Frontal cortex (tissue), 3 donors: ENCODE measurements at regions not wholly inside any gene's neighbourhood (a gene's known extent, or its start where the extent isn't known, plus 50 kb on each side); places are given as distances from the start of the nearest gene placed in this dataset.
A peak's percentile ranks its signal among the peaks of the same experiment; 100 is the strongest.

Experiments
- DNase-seq, 2 donors: peaks; one replicate each; pipeline ENCODE4 v3.0.0; 2012; ENCODE audit warnings: low spot score in 2 of 2
- FAIRE-seq: peaks from 2 replicates; lab custom pipeline; 2012; peaks lifted over from hg19 to GRCh38; lab: Jason Lieb, UNC
- donor health status: control.
- donor health status: control.
- donor health status: control.

DNA sequence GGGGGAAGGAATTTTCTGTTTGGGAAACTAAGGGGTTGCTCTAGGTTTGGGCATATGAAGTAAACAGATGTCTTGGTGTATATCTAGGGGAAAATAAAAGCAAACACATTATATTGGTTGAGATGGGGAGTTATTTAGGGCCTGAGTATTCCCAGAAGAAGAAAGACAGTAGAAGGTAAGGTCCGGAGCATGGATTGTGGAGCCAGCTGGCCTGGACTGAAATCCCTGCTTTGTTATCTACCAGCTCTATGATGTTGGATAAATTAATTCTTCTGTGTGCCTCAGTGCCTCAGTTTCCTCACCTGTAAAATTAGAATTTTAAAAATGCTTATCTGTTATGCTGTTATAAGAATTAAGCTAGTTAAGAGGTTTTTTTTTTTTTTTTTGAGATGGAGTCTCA is 272.3 kb upstream of the RPS6KA3 start:
- DNase-seq = no peak
- FAIRE-seq = no peak

- FAIRE-seq = no peak
- DNase-seq = no peak
These were observed 265.0 kb upstream of the RPS6KA3 start for GRCh38 chrX:20531667-20532066.

DNA sequence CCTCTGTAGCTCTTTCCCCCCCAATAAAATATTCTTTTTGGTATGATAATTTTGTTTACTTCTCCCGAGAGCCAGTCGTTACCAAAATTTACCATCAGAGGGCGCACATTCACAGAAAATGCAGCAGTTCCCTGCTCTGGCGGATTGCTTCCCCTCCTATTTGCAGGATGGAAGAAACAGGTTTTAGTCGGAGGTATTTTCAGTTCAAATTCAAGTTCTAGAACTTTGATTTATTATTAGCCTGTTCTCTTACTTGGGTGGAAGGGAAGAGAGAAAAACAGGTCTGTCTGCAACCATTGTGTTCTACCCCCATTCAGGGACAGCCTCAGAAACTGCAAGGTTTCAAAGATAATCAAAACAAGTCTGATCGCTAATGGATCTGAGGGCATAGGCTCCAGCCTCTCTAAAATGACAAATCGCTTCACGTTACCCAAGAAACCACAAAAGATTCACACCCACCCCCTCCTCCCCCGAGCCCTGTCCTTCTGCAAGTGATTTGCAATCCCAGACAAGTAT is 263.8 kb upstream of the RPS6KA3 start:
- DNase-seq = peak in 1 of 2 donors; percentile 8
- FAIRE-seq = peak; percentile 54

DNA sequence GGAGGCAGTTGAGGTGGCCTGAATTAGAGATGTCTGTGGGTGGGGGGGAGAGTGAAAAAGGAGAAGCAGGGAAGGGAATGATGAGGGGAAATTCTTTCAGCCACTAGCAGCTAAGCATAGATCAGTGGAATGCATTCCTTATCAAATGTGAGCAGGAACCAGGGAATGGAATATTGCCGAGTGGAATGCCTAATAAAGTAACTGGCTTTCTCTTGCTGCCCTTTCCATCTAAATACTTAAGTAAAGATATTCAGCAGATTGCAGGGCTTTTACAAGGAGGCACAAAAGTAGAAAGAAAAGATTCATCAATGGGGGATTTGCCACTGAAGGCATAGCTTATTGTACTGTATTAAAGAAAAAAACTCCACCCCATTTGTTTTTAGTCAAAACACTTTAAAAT is 263.0 kb upstream of the RPS6KA3 start:
- no peak for FAIRE-seq
- no peak for DNase-seq

DNA sequence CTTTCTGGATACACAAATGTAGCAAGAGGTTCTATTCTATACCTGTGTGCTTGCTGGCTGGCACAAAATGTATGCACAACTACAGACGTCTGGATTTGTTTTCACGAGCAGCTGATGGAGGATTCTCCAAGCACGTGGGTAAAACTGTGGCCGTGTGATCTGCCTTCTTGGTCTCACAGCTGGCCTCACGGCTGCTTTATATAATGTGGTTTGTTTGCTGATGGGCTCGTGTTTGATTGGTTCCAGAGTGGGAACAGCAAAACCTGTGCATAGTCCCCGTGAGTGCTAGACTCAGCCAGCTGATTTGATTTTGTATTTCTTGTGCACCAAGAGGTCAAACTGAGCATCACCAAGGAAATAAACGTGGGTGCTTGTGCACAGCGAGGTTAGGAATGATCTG is 262.6 kb upstream of the RPS6KA3 start:
- DNase-seq (no peak), FAIRE-seq (no peak)

DNA sequence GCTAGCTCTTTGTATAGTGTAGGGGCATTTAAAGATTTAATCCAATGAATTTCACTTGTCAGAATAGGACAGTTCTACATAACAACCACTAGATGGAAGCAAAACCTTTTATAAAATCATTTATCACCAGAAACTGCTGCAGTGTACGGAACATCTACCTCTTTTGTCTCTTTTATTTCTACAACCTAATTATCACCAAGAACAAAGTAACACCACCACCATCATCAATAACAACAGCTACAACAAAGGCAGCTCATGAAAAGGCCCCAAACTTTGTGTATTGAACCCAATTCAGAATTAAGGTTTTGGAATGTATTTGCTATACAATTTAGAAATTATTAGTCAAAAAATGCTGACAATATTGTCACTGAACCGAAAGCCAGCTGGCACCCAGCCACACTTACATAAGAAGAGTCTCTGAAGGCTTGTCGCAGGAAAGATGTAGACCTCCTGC is 260.9 kb upstream of the RPS6KA3 start:
- FAIRE-seq (peak; percentile 98), DNase-seq (peak in 1 of 2 donors; percentile 10)

DNA sequence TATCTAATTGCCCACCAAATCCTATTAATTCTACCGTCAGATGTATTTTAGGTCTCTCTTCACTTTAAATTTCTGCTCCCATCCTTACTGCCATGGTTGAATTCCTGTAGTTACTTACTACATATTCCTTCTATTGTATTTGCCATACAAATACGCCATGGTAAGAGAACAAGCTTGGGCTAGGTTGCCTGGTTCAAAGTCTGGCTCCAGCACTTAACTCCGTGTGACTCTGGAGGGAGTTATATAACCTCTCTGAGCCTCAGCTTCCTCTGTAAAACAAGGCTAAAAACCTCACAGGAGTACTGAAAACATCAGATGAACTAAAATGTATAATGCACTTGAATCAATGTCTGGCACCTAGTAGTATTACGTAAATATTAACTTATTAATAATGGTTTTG is 260.3 kb upstream of the RPS6KA3 start:
- FAIRE-seq = no peak
- DNase-seq = no peak

GRCh38 chrX:20523626-20524312 is 257.1 kb upstream of the RPS6KA3 start:
- FAIRE-seq = no peak
- no peak for DNase-seq

- no peak for DNase-seq
- no peak for FAIRE-seq
These were observed 255.7 kb upstream of the RPS6KA3 start for GRCh38 chrX:20522420-20522819.

DNA sequence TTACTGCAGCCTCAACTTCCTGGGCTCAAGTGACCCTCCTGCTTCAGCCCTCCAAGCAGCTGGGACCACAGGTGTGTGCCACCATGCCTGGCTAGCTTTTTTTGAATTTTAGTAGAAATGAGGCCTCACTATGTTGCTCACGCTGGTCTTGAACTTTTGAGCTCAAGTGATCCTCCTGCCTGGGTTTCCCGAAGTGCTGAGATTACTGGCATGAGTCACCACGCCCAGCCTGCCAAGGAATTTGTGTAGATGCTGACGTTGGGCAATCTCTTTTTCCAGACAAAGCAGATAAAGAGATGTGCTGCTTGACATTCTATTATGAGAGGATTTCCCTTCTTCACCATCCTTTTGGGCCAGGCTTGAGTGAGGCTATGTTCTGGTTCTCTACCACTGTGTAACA is 254.5 kb upstream of the RPS6KA3 start:
- FAIRE-seq (no peak), DNase-seq (no peak)

DNA sequence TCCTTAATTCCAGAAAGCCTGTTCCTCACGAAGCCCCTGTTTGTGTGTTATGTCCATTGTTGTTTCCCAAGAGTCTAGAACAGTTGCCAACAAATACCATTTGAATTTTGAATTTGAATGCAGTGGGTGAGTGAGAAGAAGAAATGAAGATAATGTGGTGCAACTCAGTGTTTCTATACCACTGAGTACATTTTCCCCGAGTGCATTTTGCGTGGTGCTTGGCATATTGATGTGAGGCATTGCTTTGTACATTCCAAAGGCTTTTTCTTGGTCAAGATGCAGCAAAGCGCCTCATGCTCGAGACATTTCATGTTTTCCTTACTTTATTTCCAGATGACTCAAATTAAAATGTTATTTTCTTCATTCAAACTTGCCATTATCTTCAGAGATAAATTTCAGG is 253.1 kb upstream of the RPS6KA3 start:
- no peak for DNase-seq
- FAIRE-seq = no peak

DNA sequence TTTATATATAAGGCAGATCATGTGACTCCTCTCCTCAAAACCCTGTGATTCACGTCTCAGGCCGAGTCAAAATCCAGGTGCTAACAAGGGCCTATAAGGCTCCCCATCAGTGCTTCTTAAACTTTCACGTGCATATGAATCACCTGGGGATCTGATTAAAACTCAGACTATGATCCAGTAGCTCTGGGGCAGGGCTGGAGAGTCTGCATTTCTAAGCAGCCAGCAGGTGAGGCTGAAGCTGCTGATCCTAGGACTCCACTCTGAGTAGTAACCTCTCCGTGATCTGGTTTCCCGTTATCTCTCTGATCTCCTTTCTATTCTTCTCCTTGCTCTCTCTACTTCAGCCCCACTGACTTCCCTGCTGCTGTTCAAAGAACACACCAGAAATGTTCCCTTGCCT is 252.4 kb upstream of the RPS6KA3 start:
- FAIRE-seq = no peak
- DNase-seq = no peak

GRCh38 chrX:20517565-20517964 is 250.9 kb upstream of the RPS6KA3 start:
- DNase-seq (no peak), FAIRE-seq (no peak)

- FAIRE-seq = no peak
- no peak for DNase-seq
These were observed 249.2 kb upstream of the RPS6KA3 start for GRCh38 chrX:20515841-20516461.

GRCh38 chrX:20514358-20514757 is 247.6 kb upstream of the RPS6KA3 start:
- FAIRE-seq = no peak
- DNase-seq = no peak

- DNase-seq (no peak), FAIRE-seq (no peak)
These were observed 246.5 kb upstream of the RPS6KA3 start for GRCh38 chrX:20513185-20513584.

DNA sequence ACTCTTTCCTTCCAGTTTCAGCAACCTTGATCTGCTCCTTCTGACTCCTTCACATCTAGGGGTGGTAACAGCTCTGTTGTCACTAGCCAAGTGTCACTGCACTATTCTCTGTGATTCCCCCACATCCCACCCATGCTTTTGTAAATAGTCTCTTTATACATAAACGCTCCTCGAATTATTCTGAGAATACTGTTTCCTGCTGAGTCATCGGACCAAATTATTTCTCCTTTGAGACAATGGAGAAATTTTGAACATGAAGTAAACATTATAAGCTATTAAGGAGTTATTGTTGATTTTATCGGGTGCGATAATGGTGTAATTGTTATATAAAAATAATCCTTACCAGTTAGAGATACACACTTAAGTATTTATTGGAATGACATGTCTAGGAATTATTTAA is 245.1 kb upstream of the RPS6KA3 start:
- DNase-seq (no peak), FAIRE-seq (no peak)

GRCh38 chrX:20507901-20508620 is 241.4 kb upstream of the RPS6KA3 start:
- no peak for FAIRE-seq
- DNase-seq = no peak

DNA sequence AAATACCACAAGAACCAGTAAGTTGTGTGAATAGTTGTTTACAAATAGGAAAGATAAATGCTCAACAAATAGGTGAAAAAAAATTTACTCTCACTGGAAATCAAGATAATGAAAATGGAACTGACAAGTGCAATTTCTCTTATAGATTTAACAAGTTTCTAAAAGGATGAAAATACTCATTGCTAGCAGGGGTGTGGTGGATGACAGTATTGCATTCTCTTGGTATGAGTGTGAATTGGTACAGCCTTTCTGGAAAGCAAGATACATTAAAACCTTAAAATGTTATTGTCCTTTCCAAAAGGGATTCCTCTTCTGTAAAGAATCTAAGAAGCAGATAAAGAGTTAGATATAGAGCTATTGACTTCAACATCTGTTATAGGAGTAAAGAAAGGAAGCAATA is 240.0 kb upstream of the RPS6KA3 start:
- no peak for DNase-seq
- no peak for FAIRE-seq

- no peak for DNase-seq
- FAIRE-seq = no peak
These were observed 234.2 kb upstream of the RPS6KA3 start for GRCh38 chrX:20500949-20501348.
